H1 (cell line): ENCODE measurements at regions not wholly inside any gene's neighbourhood (a gene's known extent, or its start where the extent isn't known, plus 50 kb on each side); places are given as distances from the start of the nearest gene placed in this dataset.

Source experiments
- MAFK ChIP-seq: IDR thresholded peaks from 2 replicates; pipeline ENCODE4 v1.6.1; 2012; ENCODE audit warnings: low read depth, mild to moderate bottlenecking, improper control_type of control experiment, low read length
- POLR2AphosphoS5 ChIP-seq: IDR thresholded peaks from 2 replicates; pipeline ENCODE4 v1.6.1; 2011; ENCODE audit warnings: low read depth, low read length
- SRF ChIP-seq: IDR thresholded peaks from 2 replicates; pipeline ENCODE4 v1.6.1; 2011; ENCODE audit warnings: mild to moderate bottlenecking, low read depth, low read length, moderate library complexity

DNA sequence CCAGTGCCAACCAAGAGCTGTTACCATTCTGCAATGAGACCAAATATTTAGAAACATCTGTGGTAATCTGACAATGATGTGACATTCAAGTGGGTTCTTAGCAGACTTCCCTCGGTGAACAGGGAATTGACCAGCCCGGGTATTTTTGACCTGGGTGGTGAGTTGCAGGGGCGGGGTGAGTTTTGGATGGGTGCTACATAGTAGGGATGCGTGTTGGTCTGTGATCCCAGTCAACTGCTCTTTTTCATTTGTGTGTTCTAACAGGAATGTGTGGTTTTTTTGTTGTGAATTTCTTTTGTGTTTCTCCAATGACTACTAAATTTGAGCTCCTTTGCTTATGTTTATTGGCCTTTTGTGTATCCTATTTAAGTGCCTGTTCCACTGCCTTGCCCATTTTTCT lies 273.6 kb upstream of the HABP2 start (continued):
- TF ChIP-seq SRF (no peak), POLR2AphosphoS5 (no peak), MAFK (no peak)
